HEK293 (cell line): ENCODE measurements at regions not wholly inside any gene's neighbourhood (a gene's known extent, or its start where the extent isn't known, plus 50 kb on each side); places are given as distances from the start of the nearest gene placed in this dataset.

Source experiments
- CTCF ChIA-PET: fragments of 350-600 bp; formaldehyde crosslinking; extraction: SDS; loops from one replicate; lab custom pipeline; 2021; ENCODE audit warnings: antibody characterized with exemption; lab: Yijun Ruan, JAX
- POLR2A ChIA-PET: fragments of 300-600 bp; formaldehyde crosslinking; extraction: SDS; loops from one replicate; lab custom pipeline; 2020; ENCODE audit warnings: antibody characterized with exemption, inconsistent platforms; lab: Yijun Ruan, JAX
- H3K27ac ChIP-seq: fragments of 200-500 bp; sonication (Bioruptor generic); 2 replicates; pipeline ENCODE4 v1.5.1; 2014; ENCODE audit warnings: low read depth, low read length, control low read depth, inconsistent platforms; ENCODE audit errors: extremely low read depth
- H3K36me3 ChIP-seq, 2 experiments: fragments of 200-500 bp in 1 of 2; sonication (Bioruptor generic) in 1 of 2; 1 replicate in 1 of 2; 2 replicates in 1 of 2; pipeline ENCODE4 v1.5.1; 2014 to 2017; ENCODE audit warnings: inconsistent platforms in 2 of 2, low read length in 2 of 2; ENCODE audit not compliant: control insufficient read depth in 2 of 2, insufficient read depth in 1 of 2
- H3K4me1 ChIP-seq: fragments of 200-500 bp; sonication (Bioruptor generic); 2 replicates; pipeline ENCODE4 v1.5.1; 2014; ENCODE audit warnings: mild to moderate bottlenecking, low read length, inconsistent platforms; ENCODE audit not compliant: control insufficient read depth, insufficient read depth
- H3K4me3 ChIP-seq: 2 replicates; pipeline ENCODE4 v1.5.1; 2011; ENCODE audit warnings: low read depth, mild to moderate bottlenecking, control low read depth, low read length, moderate library complexity
- H3K9me3 ChIP-seq: fragments of 200-500 bp; sonication (Bioruptor generic); 2 replicates; pipeline ENCODE4 v1.5.1; 2014; ENCODE audit warnings: low read depth, low read length, inconsistent platforms; ENCODE audit not compliant: control insufficient read depth, insufficient read depth
- FEZF1 ChIP-seq: fragments of 450-650 bp; formaldehyde crosslinking; IDR thresholded peaks from 2 replicates; pipeline ENCODE4 v1.5.1; 2016; ENCODE audit warnings: missing biosample characterization, missing genetic modification characterization
- HOXA7 ChIP-seq: sonication (generic); formaldehyde crosslinking; IDR thresholded peaks from 2 replicates; pipeline ENCODE4 v1.8.1; 2022; ENCODE audit warnings: missing genetic modification reagents, borderline replicate concordance
- HOXC10 ChIP-seq: sonication (generic); formaldehyde crosslinking; IDR thresholded peaks from 2 replicates; pipeline ENCODE4 v1.8.1; 2023; ENCODE audit warnings: mild to moderate bottlenecking, missing genetic modification reagents
- KLF8 ChIP-seq: fragments of 450-650 bp; formaldehyde crosslinking; IDR thresholded peaks from 2 replicates; pipeline ENCODE4 v1.5.1; 2016; ENCODE audit warnings: missing biosample characterization, missing genetic modification characterization
- MZF1 ChIP-seq: fragments of 450-650 bp; formaldehyde crosslinking; IDR thresholded peaks from 2 replicates; pipeline ENCODE4 v1.5.1; 2017; ENCODE audit warnings: missing biosample characterization, missing genetic modification characterization, borderline replicate concordance
- OSR2 ChIP-seq: fragments of 450-650 bp; formaldehyde crosslinking; IDR thresholded peaks from 2 replicates; pipeline ENCODE4 v1.5.1; 2016; ENCODE audit warnings: missing biosample characterization, missing genetic modification characterization
- PRDM1 ChIP-seq: fragments of 450-650 bp; formaldehyde crosslinking; IDR thresholded peaks from 2 replicates; pipeline ENCODE4; 2016; ENCODE audit warnings: missing biosample characterization, missing genetic modification characterization
- REPIN1 ChIP-seq: fragments of 450-650 bp; formaldehyde crosslinking; IDR thresholded peaks from 2 replicates; pipeline ENCODE4 v1.5.1; 2017; ENCODE audit warnings: missing biosample characterization, missing genetic modification characterization, low read depth
- SALL2 ChIP-seq: fragments of 450-650 bp; formaldehyde crosslinking; IDR thresholded peaks from 2 replicates; pipeline ENCODE4 v1.5.0; 2017; ENCODE audit warnings: missing biosample characterization, mild to moderate bottlenecking, missing genetic modification characterization, borderline replicate concordance
- TCF7L2 ChIP-seq: IDR thresholded peaks from 2 replicates; pipeline ENCODE4 v1.6.1; 2011; ENCODE audit warnings: low read depth, mild to moderate bottlenecking, inconsistent platforms, low read length, moderate library complexity, borderline replicate concordance
- WT1 ChIP-seq: fragments of 450-650 bp; formaldehyde crosslinking; IDR thresholded peaks from 2 replicates; pipeline ENCODE4 v1.5.1; 2016; ENCODE audit warnings: missing biosample characterization, missing genetic modification characterization
- YY1 ChIP-seq: fragments of 450-650 bp; formaldehyde crosslinking; IDR thresholded peaks from 2 replicates; pipeline ENCODE4 v1.5.1; 2018; ENCODE audit warnings: missing biosample characterization, missing genetic modification characterization
- ZBTB8A ChIP-seq: fragments of 450-650 bp; formaldehyde crosslinking; IDR thresholded peaks from 2 replicates; pipeline ENCODE4 v1.5.1; 2016; ENCODE audit warnings: missing biosample characterization, missing genetic modification characterization
- ZNF174 ChIP-seq: fragments of 450-650 bp; formaldehyde crosslinking; IDR thresholded peaks from 2 replicates; pipeline ENCODE4 v1.5.0; 2017; ENCODE audit warnings: missing biosample characterization, mild to moderate bottlenecking, missing genetic modification characterization
- ZNF175 ChIP-seq: fragments of 450-650 bp; formaldehyde crosslinking; IDR thresholded peaks from 2 replicates; pipeline ENCODE4 v1.5.1; 2016; ENCODE audit warnings: missing biosample characterization, missing genetic modification characterization
- ZNF248 ChIP-seq: fragments of 450-650 bp; formaldehyde crosslinking; IDR thresholded peaks from 2 replicates; pipeline ENCODE4 v1.5.1; 2017; ENCODE audit warnings: missing biosample characterization, missing genetic modification characterization
- ZNF335 ChIP-seq: fragments of 450-650 bp; formaldehyde crosslinking; conservative IDR thresholded peaks from 2 replicates; pipeline ENCODE4 v1.5.1; 2016; ENCODE audit warnings: missing biosample characterization, missing genetic modification characterization
- ZNF366 ChIP-seq: fragments of 450-650 bp; formaldehyde crosslinking; conservative IDR thresholded peaks from 2 replicates; pipeline ENCODE4 v1.5.1; 2016; ENCODE audit warnings: missing biosample characterization, missing genetic modification characterization
- ZNF394 ChIP-seq: fragments of 450-650 bp; formaldehyde crosslinking; IDR thresholded peaks from 2 replicates; pipeline ENCODE4 v1.5.1; 2016; ENCODE audit warnings: missing biosample characterization, missing genetic modification characterization, mild to moderate bottlenecking, moderate library complexity, borderline replicate concordance
- ZNF426 ChIP-seq: fragments of 450-650 bp; formaldehyde crosslinking; IDR thresholded peaks from 2 replicates; pipeline ENCODE4 v1.5.1; 2017; ENCODE audit warnings: missing biosample characterization, missing genetic modification characterization, mild to moderate bottlenecking, inconsistent platforms, moderate library complexity
- ZNF514 ChIP-seq: fragments of 450-650 bp; formaldehyde crosslinking; IDR thresholded peaks from 2 replicates; pipeline ENCODE4 v1.5.1; 2016; ENCODE audit warnings: missing biosample characterization, missing genetic modification characterization
- ZNF561 ChIP-seq: fragments of 450-650 bp; IDR thresholded peaks from 2 replicates; pipeline ENCODE4 v1.5.1; 2018; ENCODE audit warnings: missing biosample characterization, missing genetic modification characterization, borderline replicate concordance
- ZNF585B ChIP-seq: fragments of 450-650 bp; formaldehyde crosslinking; IDR thresholded peaks from 2 replicates; pipeline ENCODE4 v1.5.1; 2016; ENCODE audit warnings: missing biosample characterization, missing genetic modification characterization
- ZNF596 ChIP-seq: fragments of 450-650 bp; IDR thresholded peaks from 2 replicates; pipeline ENCODE4 v1.5.0; 2018; ENCODE audit warnings: missing biosample characterization, mild to moderate bottlenecking, missing genetic modification characterization, moderate library complexity
- ZNF701 ChIP-seq: fragments of 450-650 bp; formaldehyde crosslinking; IDR thresholded peaks from 2 replicates; pipeline ENCODE4 v1.5.1; 2016; ENCODE audit warnings: missing biosample characterization, missing genetic modification characterization
- ZNF707 ChIP-seq: fragments of 450-650 bp; formaldehyde crosslinking; IDR thresholded peaks from 2 replicates; pipeline ENCODE4 v1.5.1; 2016; ENCODE audit warnings: missing biosample characterization, missing genetic modification characterization
- ZNF791 ChIP-seq: fragments of 450-650 bp; formaldehyde crosslinking; IDR thresholded peaks from 2 replicates; pipeline ENCODE4 v1.5.1; 2016; ENCODE audit warnings: missing biosample characterization, missing genetic modification characterization
- ZNF792 ChIP-seq: fragments of 450-650 bp; formaldehyde crosslinking; IDR thresholded peaks from 2 replicates; pipeline ENCODE4 v1.5.1; 2016; ENCODE audit warnings: missing biosample characterization, missing genetic modification characterization
- ZSCAN23 ChIP-seq: fragments of 450-650 bp; formaldehyde crosslinking; IDR thresholded peaks from 2 replicates; pipeline ENCODE4 v1.5.1; 2016; ENCODE audit warnings: missing biosample characterization, missing genetic modification characterization
- TF ChIP-seq, protein P1 (sequence below): sonication (generic); formaldehyde crosslinking; IDR thresholded peaks from 2 replicates; pipeline ENCODE4 v1.8.1; 2022; ENCODE audit warnings: mild to moderate bottlenecking, moderate library complexity, missing genetic modification reagents
- TF ChIP-seq, protein P2 (sequence below): fragments of 450-650 bp; formaldehyde crosslinking; IDR thresholded peaks from 2 replicates; pipeline ENCODE4 v1.5.1; 2016; ENCODE audit warnings: missing biosample characterization, missing genetic modification characterization
- TF ChIP-seq, protein P3 (sequence below): fragments of 450-650 bp; formaldehyde crosslinking; IDR thresholded peaks from 2 replicates; pipeline ENCODE4 v1.5.0; 2017; ENCODE audit warnings: missing biosample characterization, missing genetic modification characterization, borderline replicate concordance

DNA sequence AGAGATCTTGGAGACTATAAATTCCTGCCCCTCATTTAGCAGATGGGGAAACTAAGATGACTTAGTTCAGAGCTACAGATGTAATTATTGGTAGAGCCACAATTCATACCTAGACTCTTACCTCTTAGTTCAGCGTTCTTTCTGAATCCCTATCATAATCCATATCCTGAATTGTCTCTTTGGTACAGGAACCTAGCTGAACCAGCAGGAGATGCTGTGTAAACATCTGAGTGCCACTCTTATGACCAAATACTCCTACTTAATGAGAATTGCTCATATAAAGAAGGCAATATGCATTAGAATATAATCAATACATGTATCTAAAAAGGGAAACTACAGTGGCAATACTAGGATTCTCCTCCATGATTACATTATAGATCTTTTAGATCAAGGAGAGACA, 459.0 kb downstream of the SIPA1L2 start:
- ChIA-PET POLR2A (interaction anchor here (0.6 kb wide), 1 partner anchor 10 kb away, joined by 3 read pairs; no protein-coding TSS in a partner anchor), CTCF (interaction anchor here (0.6 to 1.5 kb wide), 6 partner anchors 10 to 1069 kb away, joined by 3 to 5 read pairs (median 4); no protein-coding TSS in a partner anchor)
- no peaks in the 10 kb centered on the region for H3K4me1 ChIP-seq
- no peaks in the 10 kb centered on the region for H3K36me3 ChIP-seq
- TF ChIP-seq ZNF514 (tag by site-specific recombination) (no peak), SALL2 (tag by site-specific recombination) (no peak), ZNF175 (tag by site-specific recombination) (no peak), ZNF585B (no peak), ZNF707 (tag by site-specific recombination) (no peak), KLF8 (tag by site-specific recombination) (no peak), MZF1 (no peak), TCF7L2 (no peak), ZNF335 (tag by site-specific recombination) (no peak), HOXA7 (CRISPR knock-in tag) (no peak), ZNF561 (tag by site-specific recombination) (no peak), ZNF174 (tag by site-specific recombination) (no peak), ZNF792 (tag by site-specific recombination) (no peak), PRDM1 (tag by site-specific recombination) (no peak), ZNF394 (no peak), ZNF791 (tag by site-specific recombination) (no peak), ZNF366 (tag by site-specific recombination) (no peak)
- TF ChIP-seq, protein P1, sequence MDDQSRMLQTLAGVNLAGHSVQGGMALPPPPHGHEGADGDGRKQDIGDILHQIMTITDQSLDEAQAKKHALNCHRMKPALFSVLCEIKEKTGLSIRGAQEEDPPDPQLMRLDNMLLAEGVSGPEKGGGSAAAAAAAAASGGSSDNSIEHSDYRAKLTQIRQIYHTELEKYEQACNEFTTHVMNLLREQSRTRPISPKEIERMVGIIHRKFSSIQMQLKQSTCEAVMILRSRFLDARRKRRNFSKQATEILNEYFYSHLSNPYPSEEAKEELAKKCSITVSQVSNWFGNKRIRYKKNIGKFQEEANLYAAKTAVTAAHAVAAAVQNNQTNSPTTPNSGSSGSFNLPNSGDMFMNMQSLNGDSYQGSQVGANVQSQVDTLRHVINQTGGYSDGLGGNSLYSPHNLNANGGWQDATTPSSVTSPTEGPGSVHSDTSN (CRISPR knock-in tag), result no peak
- TF ChIP-seq, protein P2, sequence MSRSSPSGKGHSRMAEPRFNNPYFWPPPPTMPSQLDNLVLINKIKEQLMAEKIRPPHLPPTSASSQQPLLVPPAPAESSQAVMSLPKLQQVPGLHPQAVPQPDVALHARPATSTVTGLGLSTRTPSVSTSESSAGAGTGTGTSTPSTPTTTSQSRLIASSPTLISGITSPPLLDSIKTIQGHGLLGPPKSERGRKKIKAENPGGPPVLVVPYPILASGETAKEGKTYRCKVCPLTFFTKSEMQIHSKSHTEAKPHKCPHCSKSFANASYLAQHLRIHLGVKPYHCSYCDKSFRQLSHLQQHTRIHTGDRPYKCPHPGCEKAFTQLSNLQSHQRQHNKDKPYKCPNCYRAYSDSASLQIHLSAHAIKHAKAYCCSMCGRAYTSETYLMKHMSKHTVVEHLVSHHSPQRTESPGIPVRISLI (tag by site-specific recombination), result no peak
- TF ChIP-seq, protein P3, sequence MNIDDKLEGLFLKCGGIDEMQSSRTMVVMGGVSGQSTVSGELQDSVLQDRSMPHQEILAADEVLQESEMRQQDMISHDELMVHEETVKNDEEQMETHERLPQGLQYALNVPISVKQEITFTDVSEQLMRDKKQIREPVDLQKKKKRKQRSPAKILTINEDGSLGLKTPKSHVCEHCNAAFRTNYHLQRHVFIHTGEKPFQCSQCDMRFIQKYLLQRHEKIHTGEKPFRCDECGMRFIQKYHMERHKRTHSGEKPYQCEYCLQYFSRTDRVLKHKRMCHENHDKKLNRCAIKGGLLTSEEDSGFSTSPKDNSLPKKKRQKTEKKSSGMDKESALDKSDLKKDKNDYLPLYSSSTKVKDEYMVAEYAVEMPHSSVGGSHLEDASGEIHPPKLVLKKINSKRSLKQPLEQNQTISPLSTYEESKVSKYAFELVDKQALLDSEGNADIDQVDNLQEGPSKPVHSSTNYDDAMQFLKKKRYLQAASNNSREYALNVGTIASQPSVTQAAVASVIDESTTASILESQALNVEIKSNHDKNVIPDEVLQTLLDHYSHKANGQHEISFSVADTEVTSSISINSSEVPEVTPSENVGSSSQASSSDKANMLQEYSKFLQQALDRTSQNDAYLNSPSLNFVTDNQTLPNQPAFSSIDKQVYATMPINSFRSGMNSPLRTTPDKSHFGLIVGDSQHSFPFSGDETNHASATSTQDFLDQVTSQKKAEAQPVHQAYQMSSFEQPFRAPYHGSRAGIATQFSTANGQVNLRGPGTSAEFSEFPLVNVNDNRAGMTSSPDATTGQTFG (tag by site-specific recombination), result no peak
- no peak overlapping the region for H3K4me3 ChIP-seq
- no peak overlapping the region for H3K27ac ChIP-seq
- no peaks in the 10 kb centered on the region for H3K9me3 ChIP-seq

DNA sequence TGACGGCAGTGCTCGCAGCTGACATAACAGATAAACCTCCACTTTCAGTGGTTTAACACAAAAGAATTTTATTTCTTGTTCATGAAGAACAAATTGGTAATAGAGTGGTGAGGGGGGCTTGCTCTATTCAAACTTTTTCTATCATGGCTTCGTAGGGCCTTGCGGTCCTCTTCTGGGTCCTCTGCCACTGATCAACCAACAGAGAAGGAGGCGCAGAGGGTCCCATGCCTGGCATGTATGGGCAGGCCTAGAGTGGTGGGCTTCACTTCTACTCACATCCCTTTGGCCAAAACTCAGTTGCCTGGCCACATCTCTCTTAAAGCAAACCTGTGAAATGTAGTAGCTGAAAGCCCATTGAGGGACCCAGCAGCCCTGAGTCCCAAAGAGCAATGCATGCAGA, 460.5 kb downstream of the SIPA1L2 start:
- H3K36me3 ChIP-seq, result no peaks in the 10 kb centered on the region
- H3K4me1 ChIP-seq, result no peaks in the 10 kb centered on the region
- ChIA-PET POLR2A (no interaction called here), CTCF (interaction anchor here (0.6 to 1.1 kb wide), 3 partner anchors 136 to 458 kb away, joined by 3 read pairs; no protein-coding TSS in a partner anchor)
- H3K27ac ChIP-seq, result no peak overlapping the region
- no peaks in the 10 kb centered on the region for H3K9me3 ChIP-seq
- no peak overlapping the region for H3K4me3 ChIP-seq
- TF ChIP-seq SALL2 (tag by site-specific recombination) (no peak), ZNF701 (no peak), YY1 (no peak), ZNF596 (tag by site-specific recombination) (no peak), ZSCAN23 (tag by site-specific recombination) (no peak), FEZF1 (tag by site-specific recombination) (no peak), ZBTB8A (no peak), OSR2 (tag by site-specific recombination) (no peak), HOXC10 (CRISPR knock-in tag) (no peak), WT1 (no peak), ZNF248 (tag by site-specific recombination) (no peak), REPIN1 (no peak), ZNF426 (tag by site-specific recombination) (no peak), ZNF174 (tag by site-specific recombination) (no peak)
- TF ChIP-seq, protein P1 (CRISPR knock-in tag), result no peak
